NB4 (cell line): ENCODE measurements at regions not wholly inside any gene's neighbourhood (a gene's known extent, or its start where the extent isn't known, plus 50 kb on each side); places are given as distances from the start of the nearest gene placed in this dataset.

ENCODE experiments used
- DNase-seq: peaks from one replicate; pipeline ENCODE4 v3.0.0; 2010; ENCODE audit warnings: low read depth
- H3K4me3 ChIP-seq: one replicate; pipeline ENCODE4 v1.5.1; 2011; ENCODE audit warnings: mild to moderate bottlenecking, low read depth, low read length, moderate library complexity
- CTCF ChIP-seq: IDR thresholded peaks from one replicate; pipeline ENCODE4 v1.5.1; 2012; ENCODE audit warnings: low read depth, low read length
- MAX ChIP-seq: IDR thresholded peaks from 2 replicates; pipeline ENCODE4 v1.6.1; 2011; ENCODE audit warnings: low read depth, low read length
- MYC ChIP-seq: IDR thresholded peaks from 2 replicates; pipeline ENCODE4 v1.6.1; 2011; ENCODE audit warnings: low read depth, low read length
- POLR2A ChIP-seq: IDR thresholded peaks from 2 replicates; pipeline ENCODE4 v1.6.1; 2011; ENCODE audit warnings: mild to moderate bottlenecking; ENCODE audit not compliant: insufficient read length; ENCODE audit errors: extremely low read depth

GRCh38 chr16:73599351-73599750 is 551.4 kb upstream of the ZFHX3 start:
- no peak for TF ChIP-seq POLR2A
- TF ChIP-seq MAX = no peak
- no peak for TF ChIP-seq MYC
- no peak for TF ChIP-seq CTCF
- DNase-seq = no peak
- H3K4me3 ChIP-seq = no peak overlapping the region

GRCh38 chr16:73584157-73584556 is 536.2 kb upstream of the ZFHX3 start:
- no peak overlapping the region for H3K4me3 ChIP-seq
- DNase-seq = no peak
- TF ChIP-seq MAX = no peak
- no peak for TF ChIP-seq MYC
- no peak for TF ChIP-seq POLR2A
- no peak for TF ChIP-seq CTCF

- TF ChIP-seq POLR2A (no peak), MAX (no peak), MYC (no peak), CTCF (no peak)
- no peak overlapping the region for H3K4me3 ChIP-seq
- no peak for DNase-seq
Observed at GRCh38 chr16:73572135-73572828, 524.4 kb upstream of the ZFHX3 start.

- no peak for DNase-seq
Observed at GRCh38 chr16:73569266-73569980, 521.5 kb upstream of the ZFHX3 start.

DNA sequence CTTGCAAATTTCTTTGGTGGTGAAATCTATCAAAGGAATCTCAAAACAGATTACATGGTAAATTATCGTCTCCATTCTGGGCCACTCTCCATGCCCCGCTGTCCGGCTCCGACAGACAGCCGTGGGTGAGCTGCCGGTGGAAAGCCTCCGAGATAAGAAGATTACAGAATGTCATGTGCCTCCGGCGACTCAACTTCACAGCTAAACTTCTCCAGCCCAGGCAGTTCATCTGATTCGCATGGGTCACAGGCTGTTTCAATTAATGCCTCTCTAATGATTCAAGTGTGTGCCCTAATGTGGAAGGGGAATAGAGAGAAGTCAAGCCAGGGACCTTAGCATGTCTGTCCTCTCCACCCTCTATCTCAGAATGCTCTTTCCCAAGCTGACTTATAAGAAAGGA is 520.8 kb upstream of the ZFHX3 start:
- no peak for TF ChIP-seq MYC
- no peak for TF ChIP-seq MAX
- TF ChIP-seq CTCF = no peak
- TF ChIP-seq POLR2A = no peak
- DNase-seq = no peak

More at GRCh38 chr16:73569266-73569980, 521.5 kb upstream of the ZFHX3 start:
- no peak overlapping the region for H3K4me3 ChIP-seq
- no peak for TF ChIP-seq POLR2A
- TF ChIP-seq MAX = no peak
- no peak for TF ChIP-seq MYC
- no peak for TF ChIP-seq CTCF

More for the DNA sequence above, 520.8 kb upstream of the ZFHX3 start:
- no peak overlapping the region for H3K4me3 ChIP-seq
